NCI-H2227 (cell line): ENCODE measurements at regions not wholly inside any gene's neighbourhood (a gene's known extent, or its start where the extent isn't known, plus 50 kb on each side); places are given as distances from the start of the nearest gene placed in this dataset.
"Not testable (repeated sequence)": the region's sequence is repeated elsewhere in the genome, so short reads cannot be mapped to it uniquely, and the experiment has no call there.

ENCODE experiments used
- DNase-seq: peaks from one replicate; lab custom pipeline; 2025; ENCODE audit not compliant: unreplicated experiment; lab: John Stamatoyannopoulos, UW

DNA sequence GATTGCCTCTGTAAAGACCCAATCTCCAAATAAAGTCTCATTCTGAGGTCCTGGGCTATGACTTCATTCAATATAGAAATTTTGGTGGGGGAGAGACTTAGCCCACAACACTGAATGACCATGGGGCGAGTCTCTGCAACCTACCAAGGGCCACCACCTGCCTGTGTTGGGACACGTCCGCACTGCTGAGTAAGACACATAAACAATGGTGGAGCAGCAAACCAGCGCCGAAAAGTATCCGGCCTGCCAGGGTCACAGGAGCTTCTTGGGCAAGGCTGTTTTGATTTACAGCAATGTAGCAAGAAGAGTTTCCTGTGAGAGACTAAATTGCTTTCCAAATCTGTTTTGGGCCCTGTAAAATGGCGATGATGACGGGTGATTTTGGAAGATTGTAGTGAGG, 122.3 kb downstream of the SHANK2 start:
- no peak for DNase-seq

GRCh38 chr11:71129624-71130023, 122.8 kb downstream of the SHANK2 start:
- no peak for DNase-seq

- DNase-seq, result no peak
Observed at GRCh38 chr11:71127806-71128205, 124.6 kb downstream of the SHANK2 start.

- DNase-seq, result not testable (repeated sequence)
Observed at GRCh38 chr11:71126401-71126800, 126.0 kb downstream of the SHANK2 start.

- DNase-seq, result no peak
Observed at GRCh38 chr11:71125150-71125549, 127.2 kb downstream of the SHANK2 start.

DNA sequence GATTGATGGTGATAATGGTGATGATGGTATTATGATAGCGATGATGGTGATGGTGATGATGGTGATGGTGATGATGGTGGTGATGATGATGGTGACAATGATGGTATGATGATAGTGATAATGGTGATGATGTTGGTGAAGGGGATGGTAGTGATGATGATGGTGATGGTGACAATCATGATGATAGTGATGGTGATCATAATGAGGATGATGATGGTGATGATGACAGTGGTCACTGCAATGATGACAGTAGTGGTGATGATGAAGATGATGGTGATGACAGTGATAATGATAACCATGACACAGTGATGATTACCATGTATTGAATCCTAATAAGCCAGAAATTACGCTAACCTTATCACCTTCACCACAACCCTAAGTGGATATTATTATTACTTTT, 128.2 kb downstream of the SHANK2 start:
- DNase-seq, result no peak

GRCh38 chr11:71120471-71120896, 131.9 kb downstream of the SHANK2 start:
- DNase-seq, result peak; percentile 46

- no peak for DNase-seq
Observed at GRCh38 chr11:71119656-71120269, 132.6 kb downstream of the SHANK2 start.

GRCh38 chr11:71118671-71119250, 133.6 kb downstream of the SHANK2 start:
- no peak for DNase-seq

DNA sequence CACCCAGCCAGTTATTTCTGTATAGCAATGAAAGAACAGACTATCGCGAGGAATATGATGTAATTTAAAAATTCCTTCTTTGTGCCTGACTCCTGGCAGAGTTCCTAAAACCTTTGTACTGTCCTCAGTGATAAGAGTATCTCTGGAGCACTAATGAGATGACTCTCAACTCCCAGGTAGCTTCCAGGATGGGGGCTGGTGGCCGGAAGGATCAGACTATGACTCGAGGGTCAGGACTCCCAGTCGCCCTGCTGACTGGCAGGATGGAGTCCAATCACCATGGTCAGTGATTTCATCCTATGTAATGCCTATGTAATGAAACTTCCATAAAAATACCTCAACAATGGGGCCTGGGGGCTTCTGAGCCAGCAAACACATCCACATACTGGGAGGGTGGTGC, 135.1 kb downstream of the SHANK2 start:
- no peak for DNase-seq

- no peak for DNase-seq
Observed at GRCh38 chr11:71116693-71117040, 135.7 kb downstream of the SHANK2 start.

GRCh38 chr11:71115770-71116692, 136.3 kb downstream of the SHANK2 start:
- no peak for DNase-seq

- no peak for DNase-seq
Observed at GRCh38 chr11:71114124-71114851, 138.1 kb downstream of the SHANK2 start.

DNA sequence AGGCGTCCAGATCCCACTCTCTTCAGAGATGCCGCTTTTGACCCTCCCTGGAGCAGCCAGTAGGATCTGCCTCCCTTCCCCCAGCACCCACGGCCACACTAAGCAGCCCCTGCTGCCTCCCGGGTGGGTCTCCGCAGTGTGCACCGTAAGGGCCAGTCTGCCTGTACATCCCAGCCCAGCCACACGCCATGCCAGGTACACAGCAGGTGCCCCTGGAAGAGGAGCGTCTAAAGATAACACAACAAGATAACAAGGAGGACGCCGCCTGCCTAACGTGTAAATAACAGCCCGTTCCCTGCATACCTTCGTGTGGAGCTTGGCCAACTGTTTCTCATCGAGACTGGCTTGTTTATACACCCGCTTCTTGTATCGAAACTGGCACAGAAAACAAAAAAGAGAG, 139.4 kb downstream of the SHANK2 start:
- no peak for DNase-seq

DNA sequence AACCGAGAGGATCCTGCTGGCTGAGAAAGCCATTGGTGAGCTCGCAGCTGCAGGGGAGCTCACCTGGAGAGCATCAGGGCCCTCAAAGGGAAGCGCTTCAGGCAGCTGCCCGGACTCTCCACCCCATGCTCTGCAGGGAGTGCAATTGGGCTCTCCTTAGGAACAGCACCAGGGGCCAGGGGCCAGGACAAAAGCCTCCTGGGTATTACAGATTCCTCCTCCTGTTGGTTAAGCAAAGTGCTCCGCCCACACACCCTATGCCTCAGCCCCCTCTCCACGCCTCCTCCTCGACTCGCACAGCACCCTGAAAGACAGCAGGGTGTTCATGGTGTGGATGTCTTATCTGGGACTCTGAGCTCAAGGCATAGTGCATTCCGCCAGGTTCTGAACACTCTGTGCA, 139.9 kb downstream of the SHANK2 start:
- DNase-seq, result no peak

DNA sequence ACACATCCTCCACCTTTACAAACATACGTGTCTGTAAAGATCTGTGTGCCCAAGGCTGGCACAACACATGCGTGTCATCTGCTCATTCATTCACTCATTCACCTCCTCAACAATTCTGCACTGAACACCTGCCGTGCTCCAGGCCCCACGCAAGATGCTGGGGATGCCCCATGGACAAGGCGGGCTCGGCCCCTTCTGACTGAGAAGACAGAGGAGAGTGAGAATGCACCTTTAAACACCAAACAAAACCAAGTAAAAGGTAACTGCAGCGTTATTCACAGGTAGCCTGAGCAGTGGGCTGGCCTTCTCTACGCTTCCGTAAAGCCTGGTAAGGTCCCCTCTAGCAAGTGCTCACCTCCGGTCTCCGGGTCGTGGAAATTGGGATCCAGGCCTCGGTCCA, 142.8 kb downstream of the SHANK2 start:
- DNase-seq, result no peak

DNA sequence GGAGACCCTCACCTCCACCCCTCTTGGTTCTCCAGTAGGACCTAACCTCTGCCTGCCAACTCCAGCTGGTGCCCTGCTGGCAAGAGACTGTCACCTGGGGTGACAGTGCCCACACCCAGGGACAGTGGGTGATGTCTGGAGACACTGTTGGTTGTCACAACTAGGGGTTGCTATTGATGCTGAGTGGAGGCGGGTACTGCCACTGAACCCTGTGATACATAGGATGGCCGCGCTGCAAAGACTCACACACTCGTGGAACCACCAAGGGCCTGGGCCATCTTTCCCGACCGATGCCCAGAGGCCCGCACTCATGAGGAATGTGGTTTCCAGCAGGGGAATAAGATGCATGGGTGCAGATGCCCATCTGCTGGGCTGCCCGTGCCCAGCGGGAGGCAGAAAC, 143.2 kb downstream of the SHANK2 start:
- no peak for DNase-seq

GRCh38 chr11:71108013-71108865, 144.1 kb downstream of the SHANK2 start:
- DNase-seq, result no peak

DNA sequence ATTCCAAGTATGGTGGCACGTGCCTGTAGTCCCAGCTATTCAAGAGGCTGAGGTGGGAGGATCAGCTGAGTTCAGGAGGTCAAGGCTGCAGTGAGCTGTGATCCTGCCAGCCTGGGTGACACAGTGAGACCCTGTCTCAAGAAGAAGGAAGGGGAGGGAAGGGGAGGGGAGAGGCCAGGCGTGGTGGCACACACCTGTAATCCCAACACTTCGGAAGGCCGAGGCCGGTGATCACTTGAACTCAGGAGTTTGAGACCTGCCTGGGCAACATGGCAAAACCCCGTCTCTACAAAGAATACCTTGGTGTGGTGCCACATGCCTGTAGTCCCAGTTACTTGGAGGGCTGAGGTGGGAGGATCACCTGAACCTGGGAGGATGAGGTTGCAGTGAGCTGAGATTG, 145.7 kb downstream of the SHANK2 start:
- no peak for DNase-seq

DNA sequence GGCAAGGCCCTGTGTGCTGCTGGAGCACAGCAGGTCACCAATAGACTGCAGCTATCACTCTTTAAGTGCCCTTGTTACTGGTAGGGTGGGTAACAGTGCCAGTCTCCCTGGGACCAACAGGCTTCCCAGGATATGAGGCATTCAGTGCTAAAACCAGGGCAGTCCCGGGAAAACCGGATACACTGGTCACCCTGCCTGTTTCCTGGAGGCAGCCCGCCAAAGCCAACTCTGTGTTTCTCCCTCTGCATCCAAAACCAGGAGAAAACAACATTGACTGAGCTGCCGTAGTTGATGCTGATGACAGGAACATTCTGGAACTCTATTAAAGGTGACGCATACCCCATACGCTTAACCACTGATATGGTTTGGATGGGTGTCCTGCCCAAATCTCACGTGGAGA, 149.1 kb downstream of the SHANK2 start:
- DNase-seq, result no peak
